GM12865 (cell line): ENCODE measurements at regions not wholly inside any gene's neighbourhood (a gene's known extent, or its start where the extent isn't known, plus 50 kb on each side); places are given as distances from the start of the nearest gene placed in this dataset.

Experiments used
- DNase-seq: peaks from one replicate; pipeline ENCODE4 v3.0.0; 2010; ENCODE audit warnings: low read depth
- H3K4me3 ChIP-seq: 2 replicates; pipeline ENCODE4 v1.5.1; 2011; ENCODE audit warnings: mild to moderate bottlenecking, low read depth, low read length, control low read depth
- CTCF ChIP-seq: IDR thresholded peaks from 2 replicates; pipeline ENCODE4 v1.5.1; 2011; ENCODE audit warnings: low read length, control low read depth, low read depth, inconsistent platforms; ENCODE audit not compliant: insufficient read depth; ENCODE audit errors: missing control alignments

GRCh38 chr5:97906135-97906534, 723.1 kb upstream of the RIOK2 start:
- H3K4me3 ChIP-seq, result no peak overlapping the region
- TF ChIP-seq CTCF, result no peak
- no peak for DNase-seq

- TF ChIP-seq CTCF, result no peak
- no peak overlapping the region for H3K4me3 ChIP-seq
- no peak for DNase-seq
Measured at GRCh38 chr5:97907646-97908400, 724.8 kb upstream of the RIOK2 start.

- DNase-seq, result no peak
- H3K4me3 ChIP-seq, result no peak overlapping the region
- no peak for TF ChIP-seq CTCF
Measured at GRCh38 chr5:97909541-97909940, 726.5 kb upstream of the RIOK2 start.

GRCh38 chr5:97914483-97914882, 731.4 kb upstream of the RIOK2 start:
- no peak overlapping the region for H3K4me3 ChIP-seq
- TF ChIP-seq CTCF, result no peak
- no peak for DNase-seq

- no peak for TF ChIP-seq CTCF
- DNase-seq, result no peak
- H3K4me3 ChIP-seq, result no peak overlapping the region
Measured at GRCh38 chr5:97915106-97915505, 732.1 kb upstream of the RIOK2 start.

- no peak for TF ChIP-seq CTCF
- H3K4me3 ChIP-seq, result no peak overlapping the region
- no peak for DNase-seq
Measured at GRCh38 chr5:97918057-97918456, 735.0 kb upstream of the RIOK2 start.

GRCh38 chr5:97918620-97919019, 735.6 kb upstream of the RIOK2 start:
- no peak for DNase-seq
- H3K4me3 ChIP-seq, result no peak overlapping the region
- no peak for TF ChIP-seq CTCF
